Body of pancreas (tissue), 4 donors: ENCODE measurements at regions not wholly inside any gene's neighbourhood (a gene's known extent, or its start where the extent isn't known, plus 50 kb on each side); places are given as distances from the start of the nearest gene placed in this dataset.

Experiments
- ATAC-seq: fragments of 150-250 bp; one replicate; pipeline ENCODE4 v1.9.1; 2016
- DNase-seq, 4 donors: peaks; one replicate each; pipeline ENCODE4 v3.0.0-alpha.2; 2019
- H3K27ac ChIP-seq, 4 donors: fragments of 200-600 bp; sonication (generic); 1 replicate in 3 of 4; 2 replicates in 1 of 4; pipeline versions ENCODE4 v1.5.1 to v1.6.1; 2016 to 2019; ENCODE audit warnings: mild to moderate bottlenecking in 1 of 4, mixed read lengths in 1 of 4, moderate library complexity in 1 of 4
- H3K27me3 ChIP-seq, 2 donors: fragments of 200-600 bp; sonication (generic); one replicate each; pipeline ENCODE4 v1.6.0; 2016; ENCODE audit warnings: mild to moderate bottlenecking in 1 of 2
- H3K36me3 ChIP-seq, 2 donors: fragments of 200-600 bp; sonication (generic); replicated peaks in 1 of 2; 2 replicates each; pipeline ENCODE4 v1.5.1; 2016; ENCODE audit warnings: low read depth in 2 of 2; ENCODE audit not compliant: insufficient read depth in 1 of 2
- H3K4me1 ChIP-seq: fragments of 200-600 bp; sonication (generic); one replicate; pipeline ENCODE4 v1.6.0; 2016
- H3K4me3 ChIP-seq, 2 donors: fragments of 200-600 bp; sonication (generic); 1 replicate in 1 of 2; 2 replicates in 1 of 2; pipeline ENCODE4 v1.5.1; 2016 to 2019
- H3K9me3 ChIP-seq, 3 donors: fragments of 200-600 bp; sonication (generic); 1 replicate in 2 of 3; 2 replicates in 1 of 3; pipeline ENCODE4 v1.5.1; 2016
- CTCF ChIP-seq, 7 experiments: fragments of 450-650 bp in 4 of 7; fragments of 200-600 bp in 3 of 7; sonication (generic) in 3 of 7; IDR thresholded peaks; one replicate each; pipeline ENCODE4 v1.5.1; 2016 to 2019; ENCODE audit warnings: antibody characterized with exemption in 7 of 7
- POLR2A ChIP-seq, 3 donors: fragments of 450-650 bp; IDR thresholded peaks; one replicate each; pipeline ENCODE4 v1.6.1; 2016; ENCODE audit warnings: antibody characterized with exemption in 3 of 3, mild to moderate bottlenecking in 2 of 3
- WGBS, 2 donors: methylation state at CpG; one replicate each; pipeline ENCODE4 v1.1.5; 2017; 5-methylcytosine and 5-hydroxymethylcytosine counted together
- intact Hi-C: fragments of 100-400 bp; cut with DNase I; formaldehyde crosslinking; loops from one replicate; pipeline ENCODE4 v1.15.1; 2023

- Histone ChIP-seq H3K36me3 (no peaks in the 10 kb centered on the region), H3K27ac (no peak overlapping the region), H3K27me3 (no peaks in the 10 kb centered on the region), H3K9me3 (no peaks in the 10 kb centered on the region), H3K4me1 (no peaks in the 10 kb centered on the region), H3K4me3 (no peak overlapping the region)
- ATAC-seq, result no peak
- DNase-seq, result no peak
- WGBS, 2 donors, result 78 to 87% methylated on average over 8 of the region's 8 CpGs
- TF ChIP-seq CTCF (IDR thresholded peaks at IDR 0.05) (no peak), POLR2A (IDR thresholded peaks at IDR 0.05) (no peak)
- intact Hi-C loops, result no loop called here
These were observed 563.9 kb upstream of the TLE4 start for GRCh38 chr9:79007701-79008483.

- no peak overlapping the region for H3K4me3 ChIP-seq
- H3K9me3 ChIP-seq, result no peaks in the 10 kb centered on the region
- intact Hi-C loops, result no loop called here
- WGBS, 2 donors, result 50 to 57% methylated on average over 3 of the region's 3 CpGs
- no peaks in the 10 kb centered on the region for H3K4me1 ChIP-seq
- no peak overlapping the region for H3K27ac ChIP-seq
- DNase-seq, result no peak
- H3K36me3 ChIP-seq, result no peaks in the 10 kb centered on the region
- no peaks in the 10 kb centered on the region for H3K27me3 ChIP-seq
- TF ChIP-seq CTCF (IDR thresholded peaks at IDR 0.05) (no peak), POLR2A (IDR thresholded peaks at IDR 0.05) (no peak)
- ATAC-seq, result no peak
These were observed 562.8 kb upstream of the TLE4 start for GRCh38 chr9:79008916-79009315.

GRCh38 chr9:79011461-79011860 lies 560.3 kb upstream of the TLE4 start:
- Histone ChIP-seq H3K4me3 (no peak overlapping the region), H3K4me1 (no peaks in the 10 kb centered on the region), H3K27ac (no peak overlapping the region), H3K36me3 (no peaks in the 10 kb centered on the region), H3K9me3 (no peaks in the 10 kb centered on the region), H3K27me3 (no peaks in the 10 kb centered on the region)
- TF ChIP-seq CTCF (IDR thresholded peaks at IDR 0.05) (no peak), POLR2A (IDR thresholded peaks at IDR 0.05) (no peak)
- DNase-seq, result no peak
- 81 to 86% methylated on average over 3 of the region's 3 CpGs for WGBS, 2 donors
- intact Hi-C loops, result no loop called here
- no peak for ATAC-seq

- DNase-seq (no peak), ATAC-seq (no peak)
- H3K4me1 ChIP-seq, result no peaks in the 10 kb centered on the region
- TF ChIP-seq CTCF (IDR thresholded peaks at IDR 0.05) (no peak), POLR2A (IDR thresholded peaks at IDR 0.05) (no peak)
- no peak overlapping the region for H3K27ac ChIP-seq
- intact Hi-C loops, result no loop called here
- no peaks in the 10 kb centered on the region for H3K36me3 ChIP-seq
- H3K4me3 ChIP-seq, result no peak overlapping the region
- H3K9me3 ChIP-seq, result no peaks in the 10 kb centered on the region
- H3K27me3 ChIP-seq, result no peaks in the 10 kb centered on the region
These were observed 559.2 kb upstream of the TLE4 start for GRCh38 chr9:79012561-79012960.
